Endothelial cell of umbilical vein (primary cell): ENCODE measurements at regions not wholly inside any gene's neighbourhood (a gene's known extent, or its start where the extent isn't known, plus 50 kb on each side); places are given as distances from the start of the nearest gene placed in this dataset.

Experiments used
- BruUV-seq: library from RNA; stranded (reverse); fragments of 400-500 nt; replicated peaks from 2 replicates; lab custom pipeline; 2021; lab: Mats Ljungman, UMichigan
- CTCF ChIA-PET: fragments of 300-600, 350-600 bp; sonication (Branson Sonifier 250); formaldehyde crosslinking; loops from one replicate; lab custom pipeline; 2021; ENCODE audit warnings: antibody characterized with exemption, inconsistent platforms; lab: Charles Lee
- POLR2A ChIA-PET: fragments of 300-600, 350-600 bp; sonication (Branson Sonifier 250); formaldehyde crosslinking; loops from one replicate; lab custom pipeline; 2021; ENCODE audit warnings: antibody characterized with exemption, inconsistent platforms; lab: Charles Lee
- DNase-seq: peaks from one replicate; pipeline ENCODE4 v3.0.0-alpha.2; 2011; ENCODE audit warnings: low read depth, low spot score
- FAIRE-seq: peaks from 2 replicates; lab custom pipeline; 2011; peaks lifted over from hg19 to GRCh38; lab: Jason Lieb, UNC
- H2AFZ ChIP-seq: 2 replicates; pipeline ENCODE4 v1.6.0; 2012; ENCODE audit warnings: low read depth, low read length, control low read depth, inconsistent platforms
- H3K27ac ChIP-seq: 2 replicates; pipeline ENCODE4 v1.5.1; 2011; ENCODE audit warnings: low read depth, mild to moderate bottlenecking, control low read depth, low read length, moderate library complexity; ENCODE audit not compliant: insufficient read depth
- H3K27me3 ChIP-seq, 2 experiments: 2 replicates each; pipeline versions ENCODE4 v1.6.0 to v1.6.1; 2011; ENCODE audit warnings: low read length in 2 of 2, mixed read lengths in 1 of 2; ENCODE audit not compliant: control insufficient read depth in 2 of 2, insufficient read depth in 2 of 2
- H3K36me3 ChIP-seq, 2 experiments: 2 replicates in 1 of 2; 3 replicates in 1 of 2; pipeline ENCODE4 v1.5.1; 2011; ENCODE audit warnings: low read length in 2 of 2, mild to moderate bottlenecking in 1 of 2, moderate library complexity in 1 of 2; ENCODE audit not compliant: control insufficient read depth in 2 of 2, insufficient read depth in 2 of 2; ENCODE audit errors: extremely low read depth in 1 of 2
- H3K4me1 ChIP-seq: 3 replicates; pipeline ENCODE4 v1.5.1; 2011; ENCODE audit warnings: mild to moderate bottlenecking, low read length; ENCODE audit not compliant: control insufficient read depth, insufficient read depth; ENCODE audit errors: extremely low read depth
- H3K4me2 ChIP-seq: 2 replicates; pipeline ENCODE4 v1.6.1; 2011; ENCODE audit warnings: low read length, control low read depth, mixed read lengths; ENCODE audit not compliant: insufficient read depth
- H3K4me3 ChIP-seq, 3 experiments: fragments of 200-600 bp in 1 of 3; sonication (generic), shearing (Covaris generic) in 1 of 3; replicated peaks in 1 of 3; 2 replicates each; pipeline ENCODE4 v1.5.1; 2011 to 2016; ENCODE audit warnings: control low read depth in 3 of 3, low read length in 3 of 3, mild to moderate bottlenecking in 2 of 3, inconsistent platforms in 1 of 3, low read depth in 1 of 3, moderate library complexity in 1 of 3; ENCODE audit not compliant: insufficient read depth in 1 of 3
- H3K79me2 ChIP-seq: 2 replicates; pipeline ENCODE4 v1.6.0; 2012; ENCODE audit warnings: low read length, inconsistent platforms; ENCODE audit not compliant: control insufficient read depth, insufficient read depth
- H3K9ac ChIP-seq: replicated peaks from 2 replicates; pipeline ENCODE3; 2011; ENCODE audit warnings: low read length, control low read depth; ENCODE audit not compliant: insufficient read depth; ENCODE audit errors: extremely low read depth
- H3K9me1 ChIP-seq: replicated peaks from 3 replicates; pipeline ENCODE4 v1.6.0; 2011; ENCODE audit warnings: mild to moderate bottlenecking, low read length; ENCODE audit not compliant: control insufficient read depth, insufficient read depth; ENCODE audit errors: extremely low read depth
- H3K9me3 ChIP-seq: replicated peaks from 2 replicates; pipeline ENCODE4 v1.5.1; 2012; ENCODE audit warnings: low read length, inconsistent platforms; ENCODE audit not compliant: control insufficient read depth, insufficient read depth
- H4K20me1 ChIP-seq: replicated peaks from 2 replicates; pipeline ENCODE3; 2011; ENCODE audit warnings: mild to moderate bottlenecking, low read length; ENCODE audit not compliant: control insufficient read depth, insufficient read depth; ENCODE audit errors: extremely low read depth
- EZH2 ChIP-seq: IDR thresholded peaks from 2 replicates; pipeline ENCODE4 v1.6.1; 2012; ENCODE audit warnings: borderline replicate concordance, low read depth, mild to moderate bottlenecking, moderate library complexity, low read length, inconsistent platforms; ENCODE audit not compliant: severe bottlenecking
- GATA2 ChIP-seq: IDR thresholded peaks from 2 replicates; pipeline ENCODE4 v1.7.0; 2011; ENCODE audit warnings: low read depth, mild to moderate bottlenecking, moderate library complexity, mixed read lengths, low read length; ENCODE audit not compliant: insufficient read length, insufficient read depth
- JUN ChIP-seq: IDR thresholded peaks from 2 replicates; pipeline ENCODE4 v1.6.1; 2011; ENCODE audit warnings: borderline replicate concordance, low read depth; ENCODE audit not compliant: insufficient read length, insufficient read depth
- MYC ChIP-seq: IDR thresholded peaks from one replicate; pipeline ENCODE4 v1.6.1; 2011; ENCODE audit warnings: mild to moderate bottlenecking, low read depth, low read length
- dilution Hi-C: fragments of 300-500 bp; cut with MboI; formaldehyde crosslinking; loops from one replicate; pipeline ENCODE4 v1.15.0; 2019; ENCODE audit warnings: low sequenced_read_pairs; ENCODE audit not compliant: extremely low pct_ligation_motif_present
- intact Hi-C: fragments of 100-400 bp; cut with micrococcal nuclease; formaldehyde crosslinking; loops from one replicate; pipeline ENCODE4 v1.10.0; 2022

- H3K9me1 ChIP-seq: no peaks in the 10 kb centered on the region
- intact Hi-C loops (no loop called here), dilution Hi-C loops (no loop called here)
- ChIA-PET CTCF (no interaction called here), POLR2A (no interaction called here)
- TF ChIP-seq JUN (no peak), GATA2 (no peak)
- H3K9ac ChIP-seq: no peak overlapping the region
- no peak overlapping the region for H3K4me3 ChIP-seq
- no peaks in the 10 kb centered on the region for H3K36me3 ChIP-seq
- DNase-seq (no peak), FAIRE-seq (no peak)
- H3K27me3 ChIP-seq: no peaks in the 10 kb centered on the region
- H4K20me1 ChIP-seq: no peaks in the 10 kb centered on the region
- no peak overlapping the region for H3K27ac ChIP-seq
- H3K4me2 ChIP-seq: no peak overlapping the region
- H3K9me3 ChIP-seq: no peaks in the 10 kb centered on the region
- H2AFZ ChIP-seq: no peak overlapping the region
- no peaks in the 10 kb centered on the region for H3K4me1 ChIP-seq
- BruUV-seq: no TSS peak
- H3K79me2 ChIP-seq: no peaks in the 10 kb centered on the region
Measured at GRCh38 chr19:34578173-34578572, 96.6 kb downstream of the WTIP start.

GRCh38 chr19:34577531-34578101, 96.1 kb downstream of the WTIP start:
- FAIRE-seq (no peak), DNase-seq (no peak)
- Histone ChIP-seq H3K9me1 (no peaks in the 10 kb centered on the region), H4K20me1 (no peaks in the 10 kb centered on the region), H3K4me3 (no peak overlapping the region), H3K4me2 (no peak overlapping the region), H3K27me3 (no peaks in the 10 kb centered on the region), H3K36me3 (no peaks in the 10 kb centered on the region), H3K9me3 (no peaks in the 10 kb centered on the region), H3K27ac (no peak overlapping the region), H2AFZ (no peak overlapping the region), H3K4me1 (no peaks in the 10 kb centered on the region), H3K79me2 (no peaks in the 10 kb centered on the region), H3K9ac (no peak overlapping the region)
- no peak for TF ChIP-seq MYC
- TF ChIP-seq EZH2: peak; percentile 39
- no TSS peak for BruUV-seq
- dilution Hi-C loops (no loop called here), intact Hi-C loops (no loop called here)
- POLR2A ChIA-PET: no interaction called here
- CTCF ChIA-PET: no interaction called here
